Neural cell (in vitro differentiated cells): ENCODE measurements at regions not wholly inside any gene's neighbourhood (a gene's known extent, or its start where the extent isn't known, plus 50 kb on each side); places are given as distances from the start of the nearest gene placed in this dataset.

Experiments used
- CTCF ChIP-seq: fragments of 450-650 bp; IDR thresholded peaks from 2 replicates; pipeline ENCODE4 v1.5.1; 2014; ENCODE audit warnings: antibody characterized with exemption, mild to moderate bottlenecking, moderate library complexity; ENCODE audit not compliant: poor library complexity, severe bottlenecking
- POLR2AphosphoS5 ChIP-seq: IDR thresholded peaks from 2 replicates; pipeline ENCODE4 v1.6.1; 2012

GRCh38 chr4:115759231-115759630 lies 645.8 kb upstream of the NDST4 start:
- TF ChIP-seq CTCF (no peak), POLR2AphosphoS5 (no peak)
